RKO (cell line): ENCODE measurements at regions not wholly inside any gene's neighbourhood (a gene's known extent, or its start where the extent isn't known, plus 50 kb on each side); places are given as distances from the start of the nearest gene placed in this dataset.

Source experiments
- DNase-seq: peaks from one replicate; pipeline ENCODE4 v3.0.0-alpha.2; 2016; ENCODE audit warnings: low spot score

- DNase-seq = no peak
Measured at GRCh38 chr9:80899208-80899607, 790.1 kb downstream of the TLE1 start.

- no peak for DNase-seq
Measured at GRCh38 chr9:80893190-80893589, 796.2 kb downstream of the TLE1 start.

GRCh38 chr9:80892703-80893102 is 796.6 kb downstream of the TLE1 start:
- no peak for DNase-seq

GRCh38 chr9:80890124-80890523 is 799.2 kb downstream of the TLE1 start:
- no peak for DNase-seq

- no peak for DNase-seq
Measured at GRCh38 chr9:80885894-80886293, 803.5 kb downstream of the TLE1 start.

DNA sequence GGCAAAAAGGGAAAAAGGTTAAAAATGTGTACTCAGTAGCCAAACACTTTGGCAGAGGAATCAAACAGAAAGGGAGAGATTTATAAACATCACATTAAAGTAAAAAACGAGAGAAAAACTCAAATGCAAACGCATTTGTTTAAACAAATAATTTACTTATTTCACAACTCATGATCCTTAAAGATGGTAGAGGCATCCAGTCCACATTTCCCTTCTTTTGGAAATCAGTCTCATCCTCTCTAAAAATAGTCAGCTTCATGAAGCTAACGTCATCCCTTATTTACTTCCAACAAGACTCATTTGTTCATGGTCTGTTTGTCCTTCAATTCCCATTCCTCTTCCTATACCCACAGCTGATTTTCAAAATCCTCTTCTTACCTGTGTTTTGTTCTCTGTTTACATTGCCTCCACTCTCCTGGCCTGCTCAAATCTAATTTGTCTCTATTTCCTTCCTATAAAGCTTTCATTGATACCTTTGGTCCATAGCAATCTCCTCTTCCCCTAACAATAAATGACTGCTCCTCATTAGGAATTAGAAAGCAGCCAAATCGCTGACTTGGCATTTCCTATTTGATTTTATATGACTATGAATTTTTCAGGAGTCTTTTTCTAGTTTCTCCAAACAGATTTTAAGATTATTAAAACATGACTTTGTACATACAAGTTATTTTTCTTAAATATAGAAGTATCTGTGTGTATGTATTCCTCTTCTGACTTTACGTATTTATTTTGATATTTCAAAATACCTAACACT is 805.3 kb downstream of the TLE1 start:
- no peak for DNase-seq

- DNase-seq = no peak
Measured at GRCh38 chr9:80883426-80883825, 805.9 kb downstream of the TLE1 start.

DNA sequence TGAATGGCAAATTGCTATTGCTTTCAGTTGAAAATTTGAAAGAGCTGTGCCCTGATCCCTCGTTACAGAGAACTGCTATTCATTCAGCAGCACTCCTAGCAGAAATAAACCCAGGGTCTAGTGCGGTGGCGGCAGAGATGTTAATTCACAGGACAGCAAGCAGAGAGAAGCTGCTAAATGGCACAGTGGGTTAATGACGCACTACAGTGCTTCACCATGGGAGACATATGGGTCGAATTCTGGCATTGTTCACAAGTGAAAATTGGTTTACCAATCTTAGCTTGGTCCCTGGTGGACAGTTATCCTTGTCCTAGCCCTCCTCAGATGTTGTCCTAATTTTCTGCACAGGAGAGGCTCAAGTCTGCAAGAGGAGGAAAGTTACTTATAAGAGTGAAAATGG is 807.4 kb downstream of the TLE1 start:
- DNase-seq = no peak

- no peak for DNase-seq
Measured at GRCh38 chr9:80881320-80881719, 808.0 kb downstream of the TLE1 start.

GRCh38 chr9:80878556-80878955 is 810.8 kb downstream of the TLE1 start:
- DNase-seq = no peak

DNA sequence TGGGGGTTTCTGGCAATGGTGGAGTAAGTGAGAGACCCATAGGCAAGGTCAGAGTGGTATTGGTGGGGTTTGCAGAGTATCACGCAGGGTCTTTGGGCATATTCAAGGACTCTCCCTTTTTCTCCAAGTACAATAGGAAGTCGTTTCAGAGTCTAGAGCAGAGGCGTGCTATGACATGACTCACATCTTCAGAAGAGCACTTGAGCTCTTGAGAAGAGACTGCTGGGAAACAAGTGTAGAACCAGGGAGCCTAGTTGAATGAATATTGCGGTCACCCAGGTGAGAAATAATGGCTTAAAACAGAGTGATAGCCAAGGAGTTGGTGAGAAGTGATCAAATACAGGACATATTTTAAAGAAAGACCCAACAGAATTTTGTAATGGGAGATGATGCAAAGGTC is 813.4 kb downstream of the TLE1 start:
- DNase-seq = no peak

GRCh38 chr9:80874276-80874675 is 815.1 kb downstream of the TLE1 start:
- no peak for DNase-seq

- no peak for DNase-seq
Measured at GRCh38 chr9:80873861-80874260, 815.5 kb downstream of the TLE1 start.

DNA sequence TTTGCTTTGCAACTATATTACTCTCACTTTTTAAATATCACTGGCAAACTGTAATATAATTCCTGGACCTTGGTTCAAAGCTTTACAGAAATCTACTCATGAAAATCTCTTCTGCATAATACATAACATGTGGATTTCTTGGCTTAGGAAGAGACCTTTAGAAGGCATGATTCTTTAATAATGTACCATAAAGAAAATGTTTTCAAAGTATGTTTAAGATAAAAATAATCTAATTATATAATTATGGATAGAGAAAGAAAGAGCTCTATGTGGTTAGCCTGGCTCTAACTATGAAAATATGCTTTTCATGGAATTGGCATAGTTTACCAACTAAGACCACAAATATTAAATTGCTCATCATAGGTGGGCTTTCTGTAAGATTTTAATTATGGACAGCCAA is 817.8 kb downstream of the TLE1 start:
- no peak for DNase-seq

DNA sequence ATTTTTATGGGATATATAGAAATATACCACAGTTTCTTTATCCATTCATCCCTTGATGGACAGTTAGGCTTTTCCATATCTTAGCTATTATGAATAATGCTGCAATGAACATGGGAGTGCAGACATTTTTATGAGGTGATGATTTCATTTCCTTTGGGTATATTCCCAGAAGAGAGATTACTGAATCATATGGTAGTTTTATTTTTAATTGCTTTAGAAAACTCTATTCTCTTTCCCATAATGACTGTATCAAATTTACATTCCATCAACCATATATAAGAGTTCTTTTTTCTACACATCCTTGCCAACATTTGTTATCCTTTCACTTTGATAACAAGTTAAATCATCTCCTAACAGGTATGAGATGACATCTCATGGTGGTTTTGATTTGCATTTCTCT is 821.6 kb downstream of the TLE1 start:
- DNase-seq = no peak

DNA sequence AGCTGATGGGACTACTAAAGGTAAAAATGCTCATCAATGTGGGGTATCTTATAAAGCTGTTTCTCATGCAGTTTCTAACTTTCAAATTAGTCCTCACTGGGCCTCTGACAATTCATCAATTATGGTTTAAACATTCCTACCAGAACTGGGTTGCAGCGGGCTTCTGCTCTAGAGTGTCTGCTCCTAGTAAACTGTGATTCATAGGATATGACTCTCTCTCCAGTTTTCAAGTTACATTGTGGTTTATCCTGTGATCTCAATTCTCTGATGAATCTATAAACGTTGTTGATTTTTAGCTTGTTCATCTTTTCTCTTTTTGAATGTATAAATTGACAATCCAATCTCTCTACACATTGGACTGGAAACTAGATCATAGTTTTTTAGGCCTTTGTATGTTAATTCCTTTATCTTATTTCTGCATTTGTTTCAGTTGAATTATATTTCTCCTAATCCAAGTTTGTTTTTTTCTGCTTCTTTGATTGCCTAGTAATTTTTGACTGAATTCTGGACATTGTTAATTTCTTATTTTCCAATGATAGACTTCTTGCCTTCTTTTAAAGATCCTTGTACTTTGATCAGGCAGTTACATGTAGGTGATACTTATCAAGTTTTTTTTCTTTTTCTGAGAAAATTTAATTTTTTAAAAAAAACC is 822.6 kb downstream of the TLE1 start:
- DNase-seq = peak; percentile 8

DNA sequence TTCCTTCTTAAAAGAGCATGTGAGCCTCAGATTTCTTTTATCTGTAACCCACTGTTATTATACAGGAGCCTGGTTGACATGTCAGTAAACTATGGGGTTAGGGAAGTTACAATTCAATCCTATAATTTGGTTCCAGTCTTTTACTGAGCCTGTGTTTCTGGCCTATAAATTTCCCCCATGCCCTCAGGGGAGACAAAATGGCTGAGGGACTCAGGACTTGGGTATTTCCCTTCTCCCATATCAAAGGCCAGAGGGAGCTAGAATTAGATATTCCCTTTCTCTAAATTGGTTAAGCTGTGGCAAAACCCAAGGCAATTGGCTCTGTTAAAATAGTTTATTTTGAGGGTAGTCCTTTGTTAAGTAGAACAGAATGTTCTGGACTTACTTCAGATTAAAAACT is 823.2 kb downstream of the TLE1 start:
- no peak for DNase-seq

GRCh38 chr9:80843028-80843427 is 846.3 kb downstream of the TLE1 start:
- no peak for DNase-seq

DNA sequence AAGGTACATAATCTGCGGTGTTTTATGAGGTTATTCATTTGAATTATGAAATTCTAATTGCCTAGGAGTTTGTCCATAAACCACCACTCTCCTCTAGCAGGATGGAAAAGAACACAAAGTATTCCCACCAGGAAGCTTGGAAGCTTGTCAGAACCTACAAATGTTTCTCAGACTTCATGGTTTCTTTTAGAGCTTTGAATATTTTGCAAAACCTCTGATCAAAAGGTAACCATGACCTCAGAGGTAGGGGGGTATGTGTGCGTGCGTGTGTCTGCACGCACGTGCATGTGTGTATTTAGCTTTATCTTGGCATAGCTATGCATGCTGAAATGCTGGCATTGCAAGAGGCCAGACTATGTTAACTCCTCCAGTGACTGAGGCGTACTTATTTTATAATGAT is 847.0 kb downstream of the TLE1 start:
- no peak for DNase-seq

DNA sequence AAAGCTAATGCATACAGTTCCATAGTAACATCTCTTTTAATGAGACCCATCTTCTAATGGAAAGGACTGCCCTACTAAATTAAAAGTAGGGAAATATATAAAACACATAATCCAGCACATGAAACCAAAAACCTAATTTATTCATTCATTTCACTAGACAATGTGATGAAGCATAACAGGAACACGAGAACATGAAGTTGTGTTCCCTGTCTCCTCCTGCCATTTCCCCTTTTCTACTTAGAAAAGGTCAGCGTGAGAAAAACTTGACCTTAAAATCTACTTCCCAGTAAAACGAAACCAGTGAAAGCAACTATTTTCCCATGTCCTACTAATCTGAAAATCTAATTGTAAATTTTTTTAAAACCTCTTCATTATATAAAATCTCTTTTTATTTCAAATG is 847.5 kb downstream of the TLE1 start:
- no peak for DNase-seq

DNA sequence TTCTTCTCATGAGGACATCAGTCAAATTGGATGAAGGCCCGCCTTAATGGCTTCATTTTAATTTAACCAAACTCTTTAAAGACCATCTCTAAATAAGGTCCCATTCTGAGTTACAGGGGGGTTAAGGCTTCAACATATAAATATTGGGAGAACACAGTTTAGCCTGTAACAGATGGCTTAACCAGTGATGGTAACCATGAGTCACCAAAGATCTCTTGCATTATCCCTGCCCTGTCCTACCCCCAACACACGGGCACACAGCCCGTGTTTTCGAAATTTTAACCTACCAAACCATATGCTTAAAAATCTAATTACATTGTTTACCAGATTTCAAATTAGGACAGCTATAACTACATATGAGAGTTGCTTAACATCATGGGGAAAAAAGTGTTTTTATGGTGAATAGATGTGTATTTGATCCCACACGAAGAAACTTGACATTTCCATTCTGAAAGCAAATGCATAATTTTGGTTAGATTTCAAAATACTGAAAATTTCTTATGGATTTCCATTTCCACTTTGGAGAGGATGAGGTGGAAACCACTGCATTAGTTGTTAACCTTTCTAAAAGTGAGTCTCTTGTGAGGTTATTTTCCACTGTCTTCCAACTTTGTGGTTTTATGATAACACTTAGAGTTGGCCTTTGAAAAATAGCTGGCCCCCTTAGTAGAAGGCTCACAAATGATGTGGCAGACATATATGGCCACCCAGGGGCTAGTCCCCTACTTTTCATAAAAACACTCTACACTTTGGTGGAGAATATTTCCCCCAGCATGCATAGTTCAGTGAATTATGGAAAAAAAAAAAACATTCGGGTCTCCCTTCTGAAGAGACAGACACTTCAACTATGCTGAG is 849.3 kb downstream of the TLE1 start:
- no peak for DNase-seq

GRCh38 chr9:80836013-80836412 is 853.3 kb downstream of the TLE1 start:
- DNase-seq = no peak

- DNase-seq = no peak
Measured at GRCh38 chr9:80831751-80832150, 857.6 kb downstream of the TLE1 start.
